Activated CD4-positive, alpha-beta T cell treated with anti-CD3 and anti-CD28 coated beads, Interleukin-2, amount 50 U/mL, for 4 hours (primary cell): ENCODE measurements at regions not wholly inside any gene's neighbourhood (a gene's known extent, or its start where the extent isn't known, plus 50 kb on each side); places are given as distances from the start of the nearest gene placed in this dataset.
"Not testable (repeated sequence)": the region's sequence is repeated elsewhere in the genome, so short reads cannot be mapped to it uniquely, and the experiment has no call there.

Source experiments
- DNase-seq, 2 experiments: peaks; one replicate each; pipeline ENCODE4 v3.0.0-alpha.2; 2020

DNA sequence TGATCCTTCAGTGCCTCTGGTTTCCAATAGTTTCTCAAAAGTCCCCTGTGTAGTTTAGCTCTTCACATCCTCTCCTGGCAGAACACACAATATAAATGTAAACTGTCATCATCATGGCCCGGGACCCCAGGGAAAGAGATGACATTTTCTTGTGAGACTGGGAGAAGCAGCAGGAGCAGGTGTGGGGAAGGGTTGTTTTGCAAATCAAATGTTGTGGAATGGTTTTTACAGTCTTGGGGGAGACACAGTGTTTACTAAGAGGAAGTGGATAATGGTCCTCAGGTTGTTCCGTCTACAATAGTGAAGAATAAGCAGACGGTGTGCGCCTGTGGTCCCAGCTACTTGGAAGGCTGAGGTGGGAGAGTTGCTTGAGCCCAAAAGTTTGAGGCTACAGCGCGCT is 159.1 kb downstream of the SEC23IP start:
- DNase-seq: no peak

DNA sequence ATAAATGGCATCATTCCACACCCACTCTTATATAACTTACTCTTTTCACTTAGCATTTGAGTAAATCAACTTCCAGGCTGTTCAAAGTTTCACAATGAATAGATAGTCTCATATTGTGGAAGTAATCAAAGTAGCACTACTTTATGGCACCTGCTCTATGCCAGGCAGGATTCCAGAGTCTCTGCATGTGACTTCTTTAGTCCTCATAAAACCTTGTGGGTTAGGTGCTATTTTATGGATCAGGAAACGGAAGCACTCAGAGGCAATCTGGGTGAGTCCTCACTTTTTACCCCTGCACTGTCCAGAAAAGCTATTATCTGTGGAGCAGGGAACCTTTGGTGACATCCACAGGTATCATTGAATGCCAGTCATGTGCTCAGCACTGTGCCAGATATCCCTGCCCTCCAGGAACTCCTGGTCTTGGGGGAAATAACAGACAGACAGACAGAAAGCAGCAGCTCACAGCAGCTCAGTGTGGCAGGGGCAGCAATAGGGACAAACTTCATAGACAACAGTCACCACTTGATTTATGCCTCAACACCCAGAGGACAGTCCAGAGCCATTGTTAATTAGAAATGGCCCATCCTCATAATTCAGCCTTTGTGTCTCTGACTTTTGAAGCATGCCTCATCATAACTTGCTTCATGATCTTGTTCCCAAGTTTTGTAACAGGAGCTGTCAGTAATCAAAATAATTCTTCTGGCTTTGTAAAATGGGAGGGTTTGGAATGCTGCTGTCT is 160.6 kb downstream of the SEC23IP start:
- DNase-seq: no peak

DNA sequence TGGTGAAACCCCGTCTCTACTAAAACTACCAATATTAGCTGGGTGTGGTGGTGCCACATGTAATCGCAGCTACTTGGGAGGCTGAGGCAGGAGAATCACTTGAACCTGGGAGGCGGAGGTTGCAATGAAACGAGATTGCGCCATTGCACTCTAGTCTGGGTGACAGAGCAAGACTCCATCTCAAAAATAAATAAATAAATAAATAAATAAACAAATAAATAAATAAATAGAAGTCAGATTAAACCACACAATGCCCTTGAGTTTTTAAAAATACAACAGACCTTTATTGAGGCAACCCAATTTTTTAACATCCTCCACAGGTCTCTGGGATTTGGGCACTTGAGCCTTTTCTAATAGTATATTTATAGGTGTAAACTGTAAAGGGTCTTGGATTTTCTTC is 167.3 kb downstream of the SEC23IP start:
- not testable (repeated sequence) for DNase-seq

DNA sequence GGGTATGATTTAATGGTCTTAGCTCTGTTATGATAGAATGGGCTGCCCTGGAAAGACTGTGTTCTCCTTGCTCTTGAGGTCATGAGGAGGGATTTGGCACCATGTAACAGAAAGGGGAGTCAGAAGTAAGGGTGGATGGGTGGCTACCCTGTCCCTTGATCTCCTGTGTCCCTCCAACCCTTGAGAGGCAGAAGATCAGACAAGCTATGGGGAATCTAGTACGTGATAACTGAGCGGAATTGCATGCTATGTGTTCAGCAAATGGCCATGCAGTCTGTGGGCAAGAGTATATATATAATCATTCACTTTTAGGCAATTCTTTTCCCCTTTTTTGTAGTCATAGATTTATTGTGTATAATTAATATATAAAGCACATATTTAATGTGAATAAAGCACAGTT is 174.9 kb downstream of the SEC23IP start:
- DNase-seq: no peak

DNA sequence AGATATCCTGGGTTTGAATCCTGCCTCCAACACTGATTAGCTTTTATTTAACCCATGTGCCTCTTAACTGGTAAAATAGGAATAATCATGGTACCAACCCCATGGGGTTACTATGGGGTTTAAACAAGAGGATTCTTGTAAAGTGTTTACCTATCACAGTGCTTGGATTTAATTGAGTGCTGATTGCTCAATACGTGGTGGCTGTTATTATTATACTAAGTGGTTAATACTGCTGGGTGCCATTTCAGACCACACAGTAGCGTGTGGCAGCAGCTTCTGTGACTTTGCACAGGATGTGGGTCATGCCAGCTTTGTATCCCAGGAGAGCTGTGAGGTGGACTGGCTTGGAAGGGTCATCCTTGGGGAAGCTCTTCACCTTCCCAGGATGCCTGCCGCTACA is 177.2 kb downstream of the SEC23IP start:
- no peak for DNase-seq

DNA sequence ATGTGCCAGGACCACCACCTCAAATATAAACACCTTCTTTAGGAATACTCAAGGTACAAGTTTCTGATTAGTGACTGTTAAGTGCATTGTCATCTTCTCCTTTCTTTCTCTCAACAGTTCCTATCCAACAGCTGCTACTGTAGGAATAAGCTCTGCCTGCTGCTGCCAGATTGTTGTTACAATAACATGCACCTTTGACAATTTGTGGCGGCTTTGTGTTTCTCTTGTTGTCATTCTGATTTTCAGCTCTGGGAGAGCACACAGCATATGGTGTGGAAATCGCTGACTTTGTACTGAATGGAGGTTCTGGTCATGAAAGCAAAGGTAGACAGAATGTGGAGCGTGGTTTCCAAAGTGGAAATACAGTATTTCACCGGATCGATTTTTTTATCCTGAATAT is 182.8 kb downstream of the SEC23IP start:
- no peak for DNase-seq

DNA sequence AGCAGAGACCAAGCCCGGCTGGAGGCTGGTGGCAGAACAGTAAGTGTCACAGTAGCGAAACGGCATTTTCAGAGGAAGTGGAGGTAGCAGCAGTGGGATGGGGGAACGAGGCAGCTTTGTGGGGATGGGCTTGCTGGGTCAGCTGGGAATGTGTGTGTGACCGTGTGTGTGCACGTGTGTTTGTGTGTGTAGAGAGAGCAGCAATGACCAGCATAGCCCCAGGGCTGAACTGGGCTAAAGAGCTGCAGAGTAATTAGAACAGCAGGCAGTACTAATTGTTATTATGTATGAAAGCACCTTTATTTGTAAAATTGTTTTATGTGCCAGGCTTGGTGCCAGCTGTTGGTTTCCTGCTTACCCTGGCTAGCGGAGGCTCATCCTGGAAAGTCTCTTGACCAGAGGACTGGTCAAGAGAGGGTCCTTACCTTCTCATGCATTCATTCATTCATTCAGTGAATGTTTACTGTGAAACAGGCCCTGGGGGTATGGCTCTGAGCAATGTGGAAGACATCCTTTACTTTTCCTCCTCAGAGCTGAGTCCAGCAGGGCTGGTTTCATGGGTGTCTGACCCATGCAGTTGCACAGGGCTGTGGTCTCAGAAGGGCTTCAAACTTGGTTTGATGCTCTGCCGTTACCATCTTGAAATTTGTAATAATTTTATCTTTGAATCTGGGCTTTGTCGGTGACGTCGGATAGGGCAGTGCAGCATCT is 184.6 kb downstream of the SEC23IP start:
- no peak for DNase-seq

DNA sequence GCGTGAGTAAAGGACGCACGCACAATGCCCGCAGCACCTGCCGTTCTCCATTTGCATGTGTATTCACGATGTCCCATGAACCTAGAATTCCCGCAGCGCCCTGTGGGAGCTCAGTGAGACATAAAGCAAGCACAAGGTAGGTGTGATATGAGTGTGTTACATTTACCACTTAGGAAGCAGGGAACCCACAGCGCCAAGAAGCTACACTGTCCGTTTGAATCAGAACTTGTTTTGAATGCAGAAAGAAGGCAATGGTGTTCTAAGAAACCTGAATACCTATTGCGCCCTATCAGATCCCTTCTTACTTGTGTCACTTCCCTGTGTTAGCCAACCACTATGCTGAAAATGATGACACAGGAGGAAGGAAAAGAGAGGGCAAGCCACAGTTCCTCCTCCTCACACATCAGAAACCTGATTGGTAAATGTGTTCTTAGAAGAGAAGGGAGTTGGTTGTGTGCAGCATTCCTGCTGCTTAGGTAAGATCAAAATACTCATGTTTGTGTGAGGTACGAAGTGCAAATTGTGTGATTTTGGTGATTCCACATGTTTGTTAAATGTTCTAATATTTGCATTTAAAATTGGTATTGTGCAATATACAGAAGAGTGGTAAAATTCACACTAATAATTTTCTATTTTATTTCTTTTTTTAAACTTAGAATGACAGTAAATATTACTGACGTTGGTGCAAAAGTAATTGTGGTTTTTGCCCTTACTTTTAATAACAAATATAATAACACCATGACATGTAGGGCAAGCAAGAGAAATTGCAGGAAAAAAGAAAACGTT is 185.4 kb downstream of the SEC23IP start:
- no peak for DNase-seq

DNA sequence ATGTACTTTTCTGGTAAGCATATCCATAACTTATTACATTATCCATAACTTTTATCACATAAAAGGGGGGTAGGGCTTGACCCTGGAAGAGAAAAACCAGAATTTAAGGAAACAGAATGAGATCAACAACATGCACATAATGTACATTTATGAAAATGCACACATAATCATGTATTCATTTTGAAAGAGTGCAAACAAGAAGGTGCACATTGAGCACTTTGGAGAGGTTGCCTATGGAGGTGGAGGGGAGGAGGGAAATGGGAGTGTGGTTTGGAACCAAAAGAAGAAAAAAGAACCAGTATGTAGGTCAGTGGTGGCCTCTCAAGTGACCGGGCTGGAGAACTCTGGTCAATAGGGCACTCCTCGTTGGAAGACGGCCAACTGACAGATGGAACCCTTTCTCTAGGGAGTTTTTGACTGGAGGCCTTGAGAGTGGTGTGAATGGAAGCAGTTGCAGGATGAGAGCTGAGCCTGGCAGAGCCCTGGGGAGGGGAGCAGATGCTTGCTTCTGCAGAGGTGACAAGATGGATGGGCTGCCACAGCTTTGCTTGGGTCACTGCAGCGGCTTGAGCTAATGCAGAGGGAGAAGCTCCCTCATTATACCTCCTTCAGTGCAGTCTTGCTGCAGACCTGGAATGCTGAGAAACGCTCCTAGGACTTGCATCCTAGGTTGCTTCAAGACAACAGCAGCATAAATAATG is 192.7 kb downstream of the SEC23IP start:
- DNase-seq: no peak

DNA sequence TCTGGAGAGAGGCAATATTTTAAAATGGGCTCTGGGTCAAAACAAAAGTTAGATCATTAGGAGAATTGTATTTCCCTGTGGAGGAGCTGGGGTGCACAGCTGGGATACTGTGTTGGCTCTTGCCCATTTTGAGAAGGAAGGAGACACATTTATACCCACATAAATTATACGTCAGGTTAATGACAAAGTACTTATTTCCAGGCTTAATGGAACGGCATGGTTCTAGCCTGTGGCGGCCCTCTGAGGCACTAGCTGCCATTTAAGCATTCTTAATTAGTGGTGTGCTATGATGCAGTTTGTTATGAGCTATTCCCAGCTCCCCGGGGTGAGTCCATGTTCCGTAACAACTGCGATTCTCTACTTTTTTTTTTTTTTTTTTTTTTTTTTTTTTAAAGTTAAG is 193.5 kb downstream of the SEC23IP start:
- no peak for DNase-seq

DNA sequence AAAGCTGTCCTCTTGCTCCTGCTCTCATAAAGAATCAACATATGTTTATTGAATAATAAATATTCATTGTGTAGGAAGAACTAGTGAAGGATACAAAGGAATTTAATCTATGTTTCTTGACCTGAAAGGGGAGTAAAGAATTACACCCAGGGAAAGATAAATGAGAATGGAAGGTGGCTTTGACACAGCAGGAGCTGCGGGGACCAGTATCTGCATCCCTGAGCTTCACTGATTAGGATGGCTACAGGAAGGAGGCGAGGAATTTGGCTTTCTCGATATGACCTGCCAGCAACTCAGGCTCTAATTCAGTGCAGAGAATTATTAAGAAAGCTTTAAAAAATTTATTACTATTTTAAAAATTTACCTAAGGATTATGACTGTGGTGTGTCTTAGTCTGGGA is 194.6 kb downstream of the SEC23IP start:
- no peak for DNase-seq

DNA sequence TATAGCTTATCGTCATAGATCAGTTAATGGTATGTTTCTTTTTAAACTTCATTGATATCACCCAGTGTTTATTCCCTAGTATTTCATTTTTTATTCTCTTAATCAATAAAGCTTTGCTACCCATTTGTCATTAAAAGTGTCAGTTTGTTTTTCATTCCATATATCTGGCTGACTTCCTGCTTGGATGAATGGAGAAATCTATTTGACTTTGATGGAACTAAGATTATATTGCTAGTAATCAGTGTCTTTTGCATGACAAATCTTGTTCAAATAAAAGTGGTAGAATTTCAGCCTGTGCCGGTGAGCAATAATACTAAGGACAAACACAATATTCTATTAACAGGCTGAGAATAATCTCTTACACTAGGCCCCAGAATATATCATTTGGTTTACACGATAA is 203.3 kb downstream of the SEC23IP start:
- no peak for DNase-seq

DNA sequence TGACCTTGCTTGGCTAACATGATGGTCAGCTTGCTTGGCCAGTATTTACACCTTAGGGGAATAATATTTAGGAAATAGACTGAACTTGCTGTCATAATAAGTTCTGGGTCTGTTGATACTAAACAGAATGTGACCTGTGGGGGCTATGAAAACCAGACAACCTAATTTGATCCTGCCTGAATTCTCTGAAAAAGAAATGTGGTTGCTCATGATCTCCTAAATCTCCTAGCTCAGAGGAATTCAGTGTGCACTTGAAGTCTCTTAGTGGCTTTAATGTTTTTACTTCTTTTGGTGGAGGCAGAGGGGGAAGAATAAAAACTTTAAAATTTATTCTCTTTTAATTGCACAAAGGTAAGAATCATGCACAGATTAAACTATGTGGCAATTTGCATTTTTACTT is 205.2 kb downstream of the SEC23IP start:
- no peak for DNase-seq

DNA sequence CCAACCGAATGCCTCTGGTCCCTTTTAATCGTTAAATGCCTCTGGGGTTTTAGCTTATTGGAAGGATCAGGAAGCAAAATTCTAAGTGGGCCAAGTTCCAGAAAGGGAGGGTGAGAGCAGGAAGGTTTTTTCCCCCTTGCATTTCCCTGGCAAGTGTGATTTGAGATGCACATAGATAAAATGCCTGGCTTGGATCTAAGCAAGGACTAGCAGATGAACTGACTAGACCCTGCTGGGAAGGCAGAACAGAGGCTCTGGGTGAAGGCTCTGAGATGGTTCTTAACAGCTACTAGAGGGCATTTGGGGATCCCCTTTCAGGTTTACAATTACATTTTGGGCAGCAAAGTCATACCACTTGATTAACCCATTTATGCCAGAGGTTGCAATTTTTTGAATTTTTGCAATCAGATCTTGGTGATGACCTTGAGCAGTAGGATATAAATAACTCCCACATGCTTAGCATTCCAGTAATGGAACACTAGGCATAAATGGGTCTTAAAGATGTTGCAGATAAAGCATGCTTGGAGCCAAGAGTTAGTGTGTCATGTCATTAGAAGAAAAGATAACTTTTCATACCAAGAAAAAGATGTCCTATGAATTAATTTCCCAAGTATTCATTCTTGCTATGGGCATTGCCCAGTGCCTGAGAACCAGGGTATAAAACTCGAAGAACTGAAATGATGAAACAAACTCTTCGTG is 205.9 kb downstream of the SEC23IP start:
- DNase-seq: no peak

DNA sequence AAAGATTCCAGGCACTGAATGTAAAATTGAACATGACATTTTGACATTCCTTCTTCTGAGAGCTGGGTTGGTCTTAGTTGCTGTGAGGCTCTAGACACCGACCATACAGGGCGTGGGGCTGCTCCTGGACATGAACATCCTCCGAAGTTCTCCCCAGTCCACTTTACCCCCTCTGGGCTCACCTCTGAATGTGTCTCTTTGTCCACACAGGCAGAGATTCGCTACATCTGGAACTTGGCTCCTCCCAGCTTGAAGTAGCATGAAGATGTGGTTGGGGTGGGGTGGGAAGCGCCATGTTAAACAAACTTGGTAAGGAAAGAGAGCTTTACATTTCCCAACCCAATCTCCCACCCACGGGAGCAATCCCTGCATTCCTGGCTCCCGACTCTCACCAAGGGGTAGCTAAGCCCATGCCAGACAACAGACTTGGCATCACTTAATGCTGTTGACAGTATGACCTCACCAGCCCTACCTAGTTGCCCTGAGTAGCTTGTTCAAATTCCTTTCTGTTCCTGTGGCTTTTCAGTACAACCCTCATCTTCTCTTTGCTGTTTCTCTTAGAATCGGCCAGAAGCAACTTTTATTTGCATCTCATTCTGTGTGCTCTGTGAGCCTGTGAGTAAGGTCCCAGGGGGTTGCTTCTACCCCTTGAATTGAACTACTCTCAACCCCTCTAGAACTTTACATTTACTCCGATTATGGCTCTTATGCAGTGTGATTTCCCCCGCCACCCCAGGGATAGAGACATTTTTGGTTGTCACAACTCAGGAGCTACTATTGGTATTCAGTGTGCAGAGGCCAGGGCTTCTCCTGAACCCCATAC is 211.4 kb downstream of the SEC23IP start:
- DNase-seq: no peak

DNA sequence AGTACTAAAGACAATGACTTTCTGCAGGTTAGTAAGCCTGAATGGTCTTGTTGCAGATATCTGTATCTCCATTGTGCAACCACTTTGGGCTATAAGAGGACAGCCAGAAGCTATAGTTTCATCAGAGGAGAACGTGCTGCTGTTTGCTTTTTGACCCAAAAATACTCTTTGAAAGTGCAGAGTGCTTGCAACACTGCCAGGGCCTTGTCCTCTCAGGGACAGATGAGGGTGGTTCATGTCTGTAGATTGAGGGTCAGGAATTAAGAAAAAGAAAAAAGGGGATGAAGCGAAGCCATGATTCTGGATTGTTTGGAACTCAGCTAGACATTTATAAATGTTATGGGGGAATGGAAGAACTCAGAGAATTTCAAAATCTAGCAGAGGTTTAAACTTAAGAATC is 212.5 kb downstream of the SEC23IP start:
- DNase-seq: no peak

DNA sequence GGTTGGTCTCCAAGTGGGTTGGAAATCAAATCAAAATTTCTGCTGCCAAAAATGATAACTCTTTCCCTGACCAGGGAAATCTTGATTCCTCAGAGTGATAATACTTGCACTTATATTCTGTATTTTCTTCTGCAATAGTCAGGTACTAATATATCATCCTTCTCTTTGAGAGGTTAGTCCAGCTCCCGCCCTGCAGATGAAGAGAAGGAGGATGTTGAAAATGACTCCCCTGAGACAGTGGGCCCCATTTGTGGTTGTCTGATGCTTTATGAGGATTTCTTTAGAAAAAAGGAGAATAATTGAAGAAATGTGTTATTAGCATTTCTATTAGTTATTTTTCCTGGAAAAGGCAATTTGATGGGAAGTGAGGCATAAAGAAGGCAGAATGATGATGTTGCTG is 213.0 kb downstream of the SEC23IP start:
- no peak for DNase-seq

DNA sequence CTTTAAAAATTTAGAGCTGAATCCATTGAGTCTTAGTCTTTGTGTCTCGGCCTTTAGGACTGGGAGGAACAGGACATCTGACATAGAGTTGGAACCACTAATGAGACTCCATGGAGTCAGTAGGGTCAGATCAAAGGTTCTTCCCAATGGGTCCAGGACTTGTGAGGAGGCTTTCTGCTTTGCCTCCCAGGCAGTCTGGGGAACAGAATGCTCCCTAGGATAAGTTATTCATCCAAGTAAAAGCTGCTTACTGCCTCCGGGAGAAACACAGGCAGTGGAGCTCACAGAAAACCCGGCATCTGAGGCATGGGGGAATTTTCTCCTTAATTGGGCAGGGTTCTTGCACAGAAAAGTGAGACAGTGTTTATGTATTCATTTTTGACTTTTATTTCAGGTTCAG is 216.4 kb downstream of the SEC23IP start:
- no peak for DNase-seq

DNA sequence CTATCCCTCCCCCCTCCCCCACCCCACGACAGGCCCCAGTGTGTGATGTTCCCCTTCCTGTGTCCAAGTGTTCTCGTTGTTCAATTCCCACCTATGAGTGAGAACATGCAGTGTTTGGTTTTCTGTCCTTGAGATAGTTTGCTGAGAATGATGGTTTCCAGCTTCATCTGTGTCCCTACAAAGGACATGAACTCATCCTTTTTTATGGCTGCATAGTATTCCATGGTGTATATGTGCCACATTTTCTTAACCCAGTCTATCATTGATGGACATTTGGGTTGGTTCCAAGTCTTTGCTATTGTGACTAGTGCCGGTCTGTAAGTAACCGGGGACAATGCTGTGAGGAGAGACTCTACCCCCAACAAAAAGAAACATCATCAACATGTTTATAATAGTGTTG is 217.2 kb downstream of the SEC23IP start:
- not testable (repeated sequence) for DNase-seq

DNA sequence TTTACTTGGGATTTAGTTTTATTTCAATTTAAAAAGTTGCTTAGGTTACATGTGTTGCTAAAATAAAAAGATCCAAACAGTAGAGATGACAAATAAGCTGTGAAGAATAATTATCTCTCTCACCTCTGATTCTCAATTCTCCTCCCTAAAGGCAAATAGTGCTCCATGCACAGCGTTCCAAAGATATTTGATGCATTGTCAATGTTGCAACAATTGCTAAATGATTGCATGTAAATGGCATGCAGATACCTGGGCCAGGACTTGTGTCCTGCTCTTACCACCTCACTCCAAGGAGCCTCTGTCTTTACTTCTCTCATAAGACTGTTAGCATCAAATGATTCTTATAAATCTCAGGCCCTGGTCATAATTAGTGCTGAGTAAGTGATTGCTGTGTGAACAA is 217.7 kb downstream of the SEC23IP start:
- DNase-seq: no peak

DNA sequence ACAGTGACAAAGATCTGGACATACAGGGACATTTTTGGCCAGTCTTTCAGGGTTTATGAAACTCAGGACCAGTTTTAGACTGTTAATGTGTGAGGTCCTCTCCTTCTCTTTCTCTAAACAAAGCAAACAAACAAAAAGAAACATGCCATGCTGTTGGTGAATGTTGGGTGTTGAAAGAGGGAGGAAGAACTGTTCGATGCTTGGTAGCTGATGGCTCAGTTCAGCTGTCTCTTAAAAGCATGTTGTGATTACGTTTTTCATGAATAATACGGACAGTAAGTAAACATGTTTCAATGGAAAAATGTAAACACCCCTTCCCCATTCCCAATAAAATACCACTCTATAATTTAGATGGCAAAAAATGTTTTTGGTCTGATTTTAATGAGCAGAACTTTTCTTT is 219.1 kb downstream of the SEC23IP start:
- no peak for DNase-seq

DNA sequence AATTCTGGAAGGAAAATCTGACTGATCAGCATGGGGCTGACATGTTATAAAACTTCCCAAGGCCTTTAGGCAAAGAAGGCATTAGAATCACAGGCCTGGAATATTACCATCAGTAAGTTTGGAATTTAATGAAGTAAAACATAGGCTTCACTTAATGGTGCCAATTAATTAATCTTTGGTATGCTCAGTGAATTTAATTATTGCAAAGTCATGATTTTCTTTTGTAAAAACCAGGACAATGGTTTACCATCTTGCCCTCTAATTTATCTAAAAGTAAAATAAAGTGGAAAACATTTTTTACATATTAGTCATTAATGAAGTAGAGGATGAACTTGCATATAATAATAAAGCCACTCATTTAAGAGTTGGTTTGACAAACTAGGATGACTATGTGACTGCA is 220.3 kb downstream of the SEC23IP start:
- no peak for DNase-seq
